ENCODE measurements at regions not wholly inside any gene's neighbourhood (a gene's known extent, or its start where the extent isn't known, plus 50 kb on each side); places are given as distances from the start of the nearest gene placed in this dataset.

GRCh38 chr12:77722536-77722935 lies 108.2 kb upstream of the NAV3 start:
- DNase-seq, result no peak

- no peak for DNase-seq
Measured at GRCh38 chr12:77720258-77720657, 110.4 kb upstream of the NAV3 start.

GRCh38 chr12:77710209-77710608 lies 120.5 kb upstream of the NAV3 start:
- DNase-seq, result no peak

- no peak for DNase-seq
Measured at GRCh38 chr12:77697126-77697525, 133.6 kb upstream of the NAV3 start.

GRCh38 chr12:77696183-77696582 lies 134.5 kb upstream of the NAV3 start:
- no peak for DNase-seq

- no peak for DNase-seq
Measured at GRCh38 chr12:77689510-77690086, 141.1 kb upstream of the NAV3 start.

GRCh38 chr12:77687321-77687720 lies 143.4 kb upstream of the NAV3 start:
- DNase-seq, result no peak

GRCh38 chr12:77686760-77687159 lies 143.9 kb upstream of the NAV3 start:
- no peak for DNase-seq

GRCh38 chr12:77685901-77686300 lies 144.8 kb upstream of the NAV3 start:
- DNase-seq, result no peak

- DNase-seq, result peak; percentile 18
Measured at GRCh38 chr12:77685112-77685511, 145.6 kb upstream of the NAV3 start.

GRCh38 chr12:77682488-77682887 lies 148.2 kb upstream of the NAV3 start:
- no peak for DNase-seq

- no peak for DNase-seq
Measured at GRCh38 chr12:77681726-77682125, 149.0 kb upstream of the NAV3 start.

- DNase-seq, result no peak
Measured at GRCh38 chr12:77679686-77680085, 151.0 kb upstream of the NAV3 start.

- DNase-seq, result no peak
Measured at GRCh38 chr12:77678621-77679020, 152.1 kb upstream of the NAV3 start.

- DNase-seq, result peak; percentile 73
Measured at GRCh38 chr12:77667101-77667500, 163.6 kb upstream of the NAV3 start.

GRCh38 chr12:77648716-77649115 lies 182.0 kb upstream of the NAV3 start:
- DNase-seq, result no peak

- DNase-seq, result no peak
Measured at GRCh38 chr12:77645966-77646598, 184.6 kb upstream of the NAV3 start.

- DNase-seq, result no peak
Measured at GRCh38 chr12:77644915-77645605, 185.6 kb upstream of the NAV3 start.

- no peak for DNase-seq
Measured at GRCh38 chr12:77642246-77642645, 188.4 kb upstream of the NAV3 start.

GRCh38 chr12:77640356-77640755 lies 190.3 kb upstream of the NAV3 start:
- DNase-seq, result no peak

- no peak for DNase-seq
Measured at GRCh38 chr12:77630790-77631445, 199.8 kb upstream of the NAV3 start.

- no peak for DNase-seq
Measured at GRCh38 chr12:77630344-77630743, 200.3 kb upstream of the NAV3 start.

- DNase-seq, result no peak
Measured at GRCh38 chr12:77629141-77629540, 201.6 kb upstream of the NAV3 start.

- peak; percentile 58 for DNase-seq
Measured at GRCh38 chr12:77625441-77625840, 205.3 kb upstream of the NAV3 start.

Data from T1000 (cell line).